SK-N-DZ (cell line): ENCODE measurements at regions not wholly inside any gene's neighbourhood (a gene's known extent, or its start where the extent isn't known, plus 50 kb on each side); places are given as distances from the start of the nearest gene placed in this dataset.
"Not testable (repeated sequence)": the region's sequence is repeated elsewhere in the genome, so short reads cannot be mapped to it uniquely, and the experiment has no call there.

Experiments
- DNase-seq: peaks from one replicate; pipeline ENCODE4 v3.0.0-alpha.2; 2015; ENCODE audit warnings: low spot score

DNA sequence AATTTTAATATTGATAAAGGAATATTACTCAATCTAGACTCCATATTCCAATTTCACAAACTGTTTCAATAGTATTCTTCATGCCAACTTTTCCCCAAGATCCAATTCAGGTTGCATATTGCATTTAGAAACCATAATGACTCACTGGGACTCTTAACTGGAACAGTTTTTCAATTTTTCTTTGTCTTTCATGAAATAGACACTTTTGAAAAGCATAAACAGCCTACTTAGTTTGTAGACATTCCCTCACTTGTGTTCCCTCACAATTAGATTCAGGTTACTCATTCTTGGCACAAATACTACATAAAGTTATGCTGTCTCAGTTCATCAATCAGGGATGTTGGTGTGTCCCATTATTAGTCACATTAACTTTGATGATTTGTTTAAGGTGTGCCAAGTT lies 1768.4 kb upstream of the PIK3C3 start:
- DNase-seq, result no peak

DNA sequence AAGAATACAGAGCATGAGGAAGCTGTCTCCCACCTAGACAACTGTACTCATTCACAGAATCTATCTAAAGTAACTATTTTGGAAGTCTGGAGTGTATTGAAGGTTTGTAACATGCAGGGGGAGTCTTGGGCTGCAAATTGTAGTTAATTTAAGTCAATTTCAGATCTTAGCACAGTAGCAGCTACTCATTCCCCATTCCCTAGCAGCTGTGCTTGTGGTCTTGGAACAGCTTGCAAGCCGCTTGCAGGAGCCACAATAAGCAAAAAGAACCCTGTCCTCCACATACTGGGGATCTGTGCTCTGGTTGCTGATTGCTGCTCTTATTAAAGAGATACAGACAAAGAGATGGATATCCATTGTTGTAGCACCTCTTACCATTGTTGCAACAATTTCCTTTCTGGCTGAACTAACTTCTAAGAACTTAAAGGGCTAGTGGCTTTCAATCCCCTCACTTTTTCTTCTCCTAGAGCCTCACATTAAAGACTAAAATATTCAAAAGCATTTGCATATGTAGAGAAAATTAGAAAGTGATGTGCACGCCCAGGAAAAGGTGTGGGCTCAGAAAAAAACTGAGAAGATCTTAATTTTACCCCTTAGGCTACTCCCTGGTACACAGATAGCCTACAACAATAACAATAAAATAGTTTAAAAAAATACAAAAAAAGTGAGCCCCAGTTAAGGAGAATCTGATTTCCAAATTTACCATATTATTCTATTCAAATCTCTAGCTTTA lies 1775.1 kb upstream of the PIK3C3 start:
- DNase-seq, result no peak

DNA sequence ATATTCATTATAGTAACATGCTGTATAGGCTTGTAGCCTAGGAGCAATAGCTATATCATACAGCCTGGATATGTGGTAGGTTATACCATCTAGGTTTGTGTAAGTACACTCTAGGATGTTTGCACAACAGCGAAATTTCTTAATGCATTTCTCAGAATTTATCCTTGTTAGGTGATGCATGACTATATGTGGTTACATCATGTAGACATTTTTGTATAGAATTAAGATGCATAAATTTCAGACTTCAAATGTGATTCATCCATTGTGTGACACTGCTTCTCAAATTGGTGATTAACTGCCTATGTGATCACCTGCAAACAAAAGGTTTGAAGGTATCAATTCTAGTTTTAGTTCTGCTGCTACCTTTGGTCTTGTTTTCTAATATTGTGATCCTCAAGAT lies 1787.0 kb upstream of the PIK3C3 start:
- no peak for DNase-seq

GRCh38 chr18:40163254-40163653 lies 1791.8 kb upstream of the PIK3C3 start:
- DNase-seq, result no peak

GRCh38 chr18:40160361-40160760 lies 1794.7 kb upstream of the PIK3C3 start:
- DNase-seq, result no peak

DNA sequence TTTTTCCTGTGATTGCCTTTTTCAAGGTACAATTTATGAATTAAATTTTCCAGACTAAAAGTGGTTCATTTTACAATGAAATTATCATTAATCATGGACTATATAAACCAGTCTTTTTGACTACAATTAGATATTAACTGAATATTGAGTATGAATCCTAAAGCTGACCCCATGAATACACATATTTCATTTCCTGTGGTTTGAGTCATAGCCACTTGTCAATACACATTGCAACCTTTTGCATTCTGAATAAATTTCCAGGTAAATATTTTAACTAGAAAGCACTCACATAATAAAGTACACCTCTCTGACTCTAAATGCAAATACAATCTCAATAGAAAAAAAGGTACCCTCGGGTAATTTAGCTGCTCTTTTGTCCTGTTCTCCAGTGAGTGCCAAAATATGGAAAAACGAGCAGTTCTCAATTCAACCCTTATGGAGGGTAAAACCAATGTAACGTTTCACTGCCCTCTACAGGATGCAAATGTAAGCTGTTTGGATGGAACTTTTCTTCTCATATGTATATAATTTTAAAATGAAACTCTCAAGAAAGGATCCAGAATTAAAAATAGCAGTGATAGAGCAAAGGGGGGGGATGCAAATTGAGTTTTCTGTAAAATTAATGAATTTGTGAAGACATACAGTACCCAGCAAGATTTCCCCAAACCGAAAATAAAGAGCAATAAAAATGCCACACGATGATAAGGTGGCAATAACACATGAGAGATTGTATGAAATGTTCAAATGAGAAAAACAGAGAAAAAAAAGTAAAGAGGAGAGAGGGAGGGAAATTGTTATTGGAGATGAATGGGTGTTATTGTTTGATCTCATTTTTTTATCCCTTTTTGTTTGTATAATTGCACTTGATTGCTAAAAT lies 1795.7 kb upstream of the PIK3C3 start:
- DNase-seq, result peak; percentile 68

GRCh38 chr18:40157120-40157519 lies 1797.9 kb upstream of the PIK3C3 start:
- no peak for DNase-seq

GRCh38 chr18:40152859-40153258 lies 1802.2 kb upstream of the PIK3C3 start:
- no peak for DNase-seq

DNA sequence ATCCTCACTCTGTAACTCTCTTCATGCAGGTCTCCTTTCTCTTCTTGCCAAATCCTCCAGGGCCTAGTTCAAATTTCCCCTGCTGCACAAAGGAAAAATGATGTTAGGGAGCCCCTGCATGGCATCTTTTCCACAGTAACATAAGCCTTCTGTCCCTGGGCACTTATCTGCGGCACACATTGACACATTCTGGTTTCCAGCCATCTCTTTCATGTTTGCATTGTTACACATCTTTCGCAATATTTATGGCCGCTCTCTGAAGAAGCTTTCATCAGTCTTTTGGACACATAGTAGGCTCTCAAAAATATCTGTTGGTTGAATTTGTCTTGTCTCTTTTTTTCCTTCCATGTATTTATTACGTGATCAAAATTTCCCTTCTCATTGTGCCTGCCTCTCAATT lies 1806.1 kb upstream of the PIK3C3 start:
- no peak for DNase-seq

GRCh38 chr18:40133253-40133652 lies 1821.8 kb upstream of the PIK3C3 start:
- no peak for DNase-seq

DNA sequence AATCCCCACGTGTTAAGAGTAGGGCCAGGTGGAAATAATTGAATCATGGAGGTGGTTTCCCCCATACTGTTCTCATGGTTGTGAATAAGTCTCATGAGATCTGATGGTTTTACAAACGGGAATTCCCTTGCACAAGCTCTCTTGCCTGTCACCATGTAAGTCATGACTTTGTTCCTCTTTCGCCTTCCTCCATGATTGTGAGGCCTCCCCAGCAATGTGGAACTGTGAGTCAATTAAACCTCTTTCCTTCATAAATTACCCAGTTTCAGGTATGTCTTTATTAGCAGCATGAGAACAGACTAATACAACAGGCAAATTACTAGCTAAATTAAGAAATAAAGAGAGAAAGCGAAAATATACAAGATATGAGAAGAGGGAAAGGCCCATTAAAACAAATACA lies 1822.6 kb upstream of the PIK3C3 start:
- DNase-seq, result not testable (repeated sequence)

DNA sequence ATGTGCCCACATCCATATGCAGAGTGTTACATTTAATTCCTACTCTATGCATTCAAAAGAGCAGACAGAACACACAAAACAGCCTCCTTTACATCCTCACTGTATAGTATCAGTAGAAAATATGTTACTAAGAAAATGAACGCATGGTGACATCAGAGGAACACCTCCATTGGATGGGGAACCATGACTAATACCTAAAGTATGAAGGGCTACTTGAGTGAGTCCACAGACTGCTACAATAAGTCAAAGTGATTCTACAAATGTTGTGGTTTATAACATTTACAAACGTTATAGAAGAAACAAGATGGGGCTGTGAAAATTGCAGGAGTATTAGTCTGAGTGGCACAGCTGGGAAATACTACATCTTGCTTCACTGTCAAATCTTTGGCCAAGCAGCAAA lies 1830.9 kb upstream of the PIK3C3 start:
- DNase-seq, result no peak

- DNase-seq, result no peak
Measured at GRCh38 chr18:40120796-40121391, 1834.1 kb upstream of the PIK3C3 start.

DNA sequence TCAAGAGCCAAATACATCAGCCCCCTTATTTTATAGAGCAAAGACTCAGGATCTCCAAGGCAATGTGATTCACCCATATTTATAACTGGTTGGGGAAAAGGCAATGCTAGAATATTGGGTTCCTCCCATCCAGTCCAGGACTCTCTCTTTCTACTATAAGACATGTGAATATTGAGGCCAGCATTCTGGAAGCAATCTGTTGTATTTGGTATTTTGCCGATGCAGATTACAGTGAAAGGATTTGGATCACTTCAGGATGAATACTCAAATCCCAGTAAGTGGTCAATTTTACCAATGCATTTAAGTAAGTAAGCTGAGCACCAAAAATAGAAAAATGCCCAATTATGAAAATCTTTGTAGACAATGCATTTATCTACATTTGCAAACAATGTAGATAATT lies 1834.7 kb upstream of the PIK3C3 start:
- DNase-seq, result no peak

GRCh38 chr18:40119581-40119980 lies 1835.5 kb upstream of the PIK3C3 start:
- DNase-seq, result not testable (repeated sequence)

DNA sequence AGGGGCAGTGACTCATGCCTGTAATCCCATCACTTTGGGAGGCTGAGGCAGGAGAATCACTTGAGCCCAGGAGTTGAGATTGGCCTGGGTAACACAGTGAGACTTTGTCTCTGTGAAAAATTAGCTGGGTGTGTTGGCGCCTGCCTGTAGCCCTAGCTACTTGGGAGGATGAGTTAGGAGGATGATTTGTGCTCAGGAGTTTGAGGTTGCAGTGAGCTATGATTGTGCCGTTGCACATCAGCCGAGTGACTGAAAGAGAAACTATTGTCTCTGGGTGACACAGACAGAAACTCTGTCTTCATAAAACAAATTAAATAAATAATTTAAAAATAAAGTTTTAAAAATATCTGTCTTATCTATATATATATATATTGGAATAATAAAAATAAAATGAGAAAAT lies 1844.6 kb upstream of the PIK3C3 start:
- no peak for DNase-seq

- peak; percentile 16 for DNase-seq
Measured at GRCh38 chr18:40109252-40110049, 1845.6 kb upstream of the PIK3C3 start.

DNA sequence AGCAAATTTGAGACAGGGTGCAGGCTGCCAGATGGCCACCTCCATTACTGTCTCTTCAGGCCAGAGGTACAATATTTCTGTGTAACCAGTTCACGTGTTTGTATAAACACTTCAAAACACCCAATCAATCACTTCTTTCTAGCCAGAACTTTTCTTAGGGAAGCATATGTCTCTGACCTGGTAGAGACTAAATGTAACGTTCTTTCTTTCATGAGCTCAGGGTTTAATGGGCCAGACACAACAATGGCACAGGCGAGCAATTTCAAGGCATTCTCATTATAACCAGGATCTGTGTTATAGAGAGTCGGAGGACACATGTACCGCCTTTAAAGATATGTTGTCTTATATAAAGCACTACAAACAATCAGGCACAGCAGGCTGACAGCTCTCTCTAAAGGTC lies 1846.4 kb upstream of the PIK3C3 start:
- peak; percentile 24 for DNase-seq

DNA sequence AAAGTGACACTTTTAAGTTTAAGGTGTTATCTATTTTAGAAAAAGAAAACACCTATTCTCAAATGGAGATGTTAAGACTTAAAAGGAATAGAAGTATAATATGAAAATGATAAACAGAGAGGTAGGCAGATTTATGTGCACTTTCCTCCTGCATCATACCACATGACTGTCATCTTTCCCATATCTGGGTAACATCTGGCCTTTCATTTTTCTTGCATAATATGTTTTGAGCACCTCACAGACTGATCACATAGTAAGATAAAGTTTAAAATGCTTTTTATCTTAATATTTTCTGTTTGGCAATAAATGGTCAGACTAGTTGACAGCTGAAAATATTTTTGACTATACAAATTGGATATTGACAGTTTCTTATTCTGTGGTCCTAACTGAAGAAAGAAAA lies 1852.1 kb upstream of the PIK3C3 start:
- peak; percentile 81 for DNase-seq

GRCh38 chr18:40099641-40100040 lies 1855.4 kb upstream of the PIK3C3 start:
- no peak for DNase-seq

DNA sequence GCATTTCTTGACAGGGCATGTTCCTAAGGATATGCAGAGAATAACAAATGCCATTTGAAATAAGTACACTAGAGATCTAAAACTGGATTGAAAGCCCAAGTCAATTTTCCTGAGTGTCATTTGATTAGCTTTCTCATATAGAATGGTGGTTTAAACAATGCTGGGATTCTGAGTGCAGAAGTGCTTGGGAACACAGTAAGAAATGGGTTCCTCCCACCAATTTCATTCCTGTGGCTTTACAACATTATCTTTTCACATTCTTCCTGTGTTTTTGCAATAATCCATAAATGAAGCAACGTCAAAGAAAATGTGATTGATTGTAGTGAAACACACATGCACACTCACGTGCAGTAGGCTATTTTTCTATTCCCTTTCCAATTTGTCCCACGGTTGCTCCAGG lies 1858.4 kb upstream of the PIK3C3 start:
- DNase-seq, result no peak

GRCh38 chr18:40094441-40094840 lies 1860.6 kb upstream of the PIK3C3 start:
- DNase-seq, result no peak
